ENCODE measurements at regions not wholly inside any gene's neighbourhood (a gene's known extent, or its start where the extent isn't known, plus 50 kb on each side); places are given as distances from the start of the nearest gene placed in this dataset.

GRCh38 chr6:93713974-93714373, 294.6 kb upstream of the EPHA7 start:
- TF ChIP-seq POLR2A (IDR thresholded peaks at IDR 0.05) (no peak), CTCF (IDR thresholded peaks at IDR 0.05) (no peak)

Measured in thyroid gland (tissue), 4 donors.